ENCODE measurements at regions not wholly inside any gene's neighbourhood (a gene's known extent, or its start where the extent isn't known, plus 50 kb on each side); places are given as distances from the start of the nearest gene placed in this dataset.

DNA sequence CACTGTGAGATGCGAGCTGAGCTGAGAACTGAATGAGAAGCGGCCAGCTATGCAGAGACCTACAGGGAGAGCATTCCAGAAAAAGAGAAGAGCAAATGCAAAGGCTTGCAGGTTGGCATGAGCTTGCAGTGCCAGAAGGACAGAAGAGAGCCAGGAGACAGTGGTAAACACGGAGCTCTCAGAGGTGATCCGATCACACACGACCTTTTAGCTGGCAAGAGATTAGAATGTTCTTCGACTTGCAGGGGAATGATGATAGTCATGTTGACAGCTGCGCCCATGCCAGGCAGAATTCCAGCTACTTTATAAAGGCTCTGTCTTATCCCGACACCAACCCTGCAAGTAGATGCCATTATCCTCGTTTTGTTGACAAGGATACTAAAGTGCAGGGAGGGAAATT, 256.8 kb downstream of the VRK1 start (continued):
- TF ChIP-seq, protein P1, sequence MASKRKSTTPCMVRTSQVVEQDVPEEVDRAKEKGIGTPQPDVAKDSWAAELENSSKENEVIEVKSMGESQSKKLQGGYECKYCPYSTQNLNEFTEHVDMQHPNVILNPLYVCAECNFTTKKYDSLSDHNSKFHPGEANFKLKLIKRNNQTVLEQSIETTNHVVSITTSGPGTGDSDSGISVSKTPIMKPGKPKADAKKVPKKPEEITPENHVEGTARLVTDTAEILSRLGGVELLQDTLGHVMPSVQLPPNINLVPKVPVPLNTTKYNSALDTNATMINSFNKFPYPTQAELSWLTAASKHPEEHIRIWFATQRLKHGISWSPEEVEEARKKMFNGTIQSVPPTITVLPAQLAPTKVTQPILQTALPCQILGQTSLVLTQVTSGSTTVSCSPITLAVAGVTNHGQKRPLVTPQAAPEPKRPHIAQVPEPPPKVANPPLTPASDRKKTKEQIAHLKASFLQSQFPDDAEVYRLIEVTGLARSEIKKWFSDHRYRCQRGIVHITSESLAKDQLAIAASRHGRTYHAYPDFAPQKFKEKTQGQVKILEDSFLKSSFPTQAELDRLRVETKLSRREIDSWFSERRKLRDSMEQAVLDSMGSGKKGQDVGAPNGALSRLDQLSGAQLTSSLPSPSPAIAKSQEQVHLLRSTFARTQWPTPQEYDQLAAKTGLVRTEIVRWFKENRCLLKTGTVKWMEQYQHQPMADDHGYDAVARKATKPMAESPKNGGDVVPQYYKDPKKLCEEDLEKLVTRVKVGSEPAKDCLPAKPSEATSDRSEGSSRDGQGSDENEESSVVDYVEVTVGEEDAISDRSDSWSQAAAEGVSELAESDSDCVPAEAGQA (IDR thresholded peaks at IDR 0.05; ENCODE audit: low read depth) = no peak
- TF ChIP-seq, protein P1 (CRISPR knock-in tag; IDR thresholded peaks at IDR 0.05; ENCODE audit: borderline replicate concordance) = no peak
- TF ChIP-seq TCF7L2 (IDR thresholded peaks at IDR 0.05; ENCODE audit: low read depth, low read length) = no peak
- no peak for TF ChIP-seq HNF4A (CRISPR knock-in tag; IDR thresholded peaks at IDR 0.05)
- TF ChIP-seq MBD4 (IDR thresholded peaks at IDR 0.05; ENCODE audit: borderline replicate concordance, low read length) = no peak
- TF ChIP-seq, protein P2, sequence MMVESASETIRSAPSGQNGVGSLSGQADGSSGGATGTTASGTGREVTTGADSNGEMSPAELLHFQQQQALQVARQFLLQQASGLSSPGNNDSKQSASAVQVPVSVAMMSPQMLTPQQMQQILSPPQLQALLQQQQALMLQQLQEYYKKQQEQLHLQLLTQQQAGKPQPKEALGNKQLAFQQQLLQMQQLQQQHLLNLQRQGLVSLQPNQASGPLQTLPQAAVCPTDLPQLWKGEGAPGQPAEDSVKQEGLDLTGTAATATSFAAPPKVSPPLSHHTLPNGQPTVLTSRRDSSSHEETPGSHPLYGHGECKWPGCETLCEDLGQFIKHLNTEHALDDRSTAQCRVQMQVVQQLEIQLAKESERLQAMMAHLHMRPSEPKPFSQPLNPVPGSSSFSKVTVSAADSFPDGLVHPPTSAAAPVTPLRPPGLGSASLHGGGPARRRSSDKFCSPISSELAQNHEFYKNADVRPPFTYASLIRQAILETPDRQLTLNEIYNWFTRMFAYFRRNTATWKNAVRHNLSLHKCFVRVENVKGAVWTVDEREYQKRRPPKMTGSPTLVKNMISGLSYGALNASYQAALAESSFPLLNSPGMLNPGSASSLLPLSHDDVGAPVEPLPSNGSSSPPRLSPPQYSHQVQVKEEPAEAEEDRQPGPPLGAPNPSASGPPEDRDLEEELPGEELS (CRISPR knock-in tag; IDR thresholded peaks at IDR 0.05) = no peak
- TF ChIP-seq PLRG1 (conservative IDR thresholded peaks at IDR 0.05) = no peak
- no peak for TF ChIP-seq ZNF138 (CRISPR knock-in tag; IDR thresholded peaks at IDR 0.05; ENCODE audit: low read depth)
- TF ChIP-seq CEBPZ (IDR thresholded peaks at IDR 0.05; ENCODE audit: low read length) = no peak
- TF ChIP-seq, protein P3, sequence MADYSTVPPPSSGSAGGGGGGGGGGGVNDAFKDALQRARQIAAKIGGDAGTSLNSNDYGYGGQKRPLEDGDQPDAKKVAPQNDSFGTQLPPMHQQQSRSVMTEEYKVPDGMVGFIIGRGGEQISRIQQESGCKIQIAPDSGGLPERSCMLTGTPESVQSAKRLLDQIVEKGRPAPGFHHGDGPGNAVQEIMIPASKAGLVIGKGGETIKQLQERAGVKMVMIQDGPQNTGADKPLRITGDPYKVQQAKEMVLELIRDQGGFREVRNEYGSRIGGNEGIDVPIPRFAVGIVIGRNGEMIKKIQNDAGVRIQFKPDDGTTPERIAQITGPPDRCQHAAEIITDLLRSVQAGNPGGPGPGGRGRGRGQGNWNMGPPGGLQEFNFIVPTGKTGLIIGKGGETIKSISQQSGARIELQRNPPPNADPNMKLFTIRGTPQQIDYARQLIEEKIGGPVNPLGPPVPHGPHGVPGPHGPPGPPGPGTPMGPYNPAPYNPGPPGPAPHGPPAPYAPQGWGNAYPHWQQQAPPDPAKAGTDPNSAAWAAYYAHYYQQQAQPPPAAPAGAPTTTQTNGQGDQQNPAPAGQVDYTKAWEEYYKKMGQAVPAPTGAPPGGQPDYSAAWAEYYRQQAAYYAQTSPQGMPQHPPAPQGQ (CRISPR knock-in tag; IDR thresholded peaks at IDR 0.05; ENCODE audit: borderline replicate concordance) = no peak

Data from HepG2 (cell line).